ENCODE measurements at regions not wholly inside any gene's neighbourhood (a gene's known extent, or its start where the extent isn't known, plus 50 kb on each side); places are given as distances from the start of the nearest gene placed in this dataset.

DNA sequence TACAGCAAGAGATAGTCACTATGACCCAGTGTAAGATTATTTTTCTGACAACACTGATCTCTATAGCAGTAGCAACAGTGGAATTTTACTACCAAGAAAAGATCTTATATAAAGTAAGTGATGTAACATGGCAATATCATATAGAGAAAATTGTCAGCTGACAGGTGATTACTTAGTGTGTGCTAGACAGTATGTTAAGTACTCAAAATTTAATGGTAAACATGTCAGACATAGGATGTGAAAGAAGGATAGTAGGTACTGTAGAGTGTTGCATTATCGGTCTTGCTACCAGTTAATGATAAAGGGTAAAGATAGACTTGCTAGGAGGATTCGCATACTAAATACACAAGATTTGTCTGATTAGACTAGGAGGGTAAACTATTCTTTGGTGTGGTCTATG lies 247.4 kb downstream of the CYLC2 start:
- H4K20me1 ChIP-seq (ENCODE audit: insufficient read depth, low read length) = no peaks in the 10 kb centered on the region
- no peaks in the 10 kb centered on the region for H3K9me2 ChIP-seq (ENCODE audit: insufficient read depth, low read length)
- no peaks in the 10 kb centered on the region for H3K36me3 ChIP-seq (ENCODE audit: insufficient read depth, low read length)
- CTCF ChIA-PET (ENCODE audit: unreplicated experiment) = no interaction called here
- BruUV-seq (replicated peaks) = no TSS peak
- H3K27ac ChIP-seq (ENCODE audit: low read depth, low read length, poor library complexity, severe bottlenecking) = no peak overlapping the region
- intact Hi-C loops (cut with micrococcal nuclease; ENCODE audit: unreplicated experiment) = no loop called here
- no peaks in the 10 kb centered on the region for H3K79me2 ChIP-seq (ENCODE audit: insufficient read depth, low read depth, low read length)
- H3K4me3 ChIP-seq (ENCODE audit: low read depth, low read length, poor library complexity, severe bottlenecking) = no peak overlapping the region
- H3K4me1 ChIP-seq (ENCODE audit: insufficient read depth, low read length, poor library complexity, severe bottlenecking) = no peaks in the 10 kb centered on the region
- H2AFZ ChIP-seq (ENCODE audit: low read length) = no peak overlapping the region
- POLR2A ChIA-PET = no interaction called here
- DNase-seq (ENCODE audit: low spot score) = no peak
- no peak overlapping the region for H3K4me2 ChIP-seq (ENCODE audit: low read length)
- TF ChIP-seq CTCF (conservative IDR thresholded peaks at IDR 0.05; ENCODE audit: low read length) = no peak
- TF ChIP-seq EZH2phosphoT487 (IDR thresholded peaks at IDR 0.05; ENCODE audit: borderline replicate concordance, low read depth, low read length) = no peak
- no peaks in the 10 kb centered on the region for H3K9me3 ChIP-seq (ENCODE audit: low read length)

- Histone ChIP-seq H3K4me1 (ENCODE audit: insufficient read depth, low read length, poor library complexity, severe bottlenecking) (no peaks in the 10 kb centered on the region), H3K9me2 (ENCODE audit: insufficient read depth, low read length) (no peaks in the 10 kb centered on the region), H2AFZ (ENCODE audit: low read length) (no peak overlapping the region), H4K20me1 (ENCODE audit: insufficient read depth, low read length) (no peaks in the 10 kb centered on the region), H3K79me2 (ENCODE audit: insufficient read depth, low read depth, low read length) (no peaks in the 10 kb centered on the region), H3K4me3 (ENCODE audit: low read depth, low read length, poor library complexity, severe bottlenecking) (no peak overlapping the region), H3K9me3 (ENCODE audit: low read length) (no peaks in the 10 kb centered on the region), H3K36me3 (ENCODE audit: insufficient read depth, low read length) (no peaks in the 10 kb centered on the region), H3K27ac (ENCODE audit: low read depth, low read length, poor library complexity, severe bottlenecking) (no peak overlapping the region), H3K4me2 (ENCODE audit: low read length) (no peak overlapping the region)
- CTCF ChIA-PET (ENCODE audit: unreplicated experiment) = no interaction called here
- intact Hi-C loops (cut with micrococcal nuclease; ENCODE audit: unreplicated experiment) = no loop called here
- no peak for DNase-seq (ENCODE audit: low spot score)
- POLR2A ChIA-PET = no interaction called here
- TF ChIP-seq EZH2phosphoT487 (IDR thresholded peaks at IDR 0.05; ENCODE audit: borderline replicate concordance, low read depth, low read length) (no peak), CTCF (conservative IDR thresholded peaks at IDR 0.05; ENCODE audit: low read length) (no peak)
- no TSS peak for BruUV-seq (replicated peaks)
Measured at GRCh38 chr9:103243553-103243952, 248.4 kb downstream of the CYLC2 start.

GRCh38 chr9:103245369-103245768 lies 250.2 kb downstream of the CYLC2 start:
- POLR2A ChIA-PET = no interaction called here

More at GRCh38 chr9:103245369-103245768, 250.2 kb downstream of the CYLC2 start:
- Histone ChIP-seq H3K36me3 (ENCODE audit: insufficient read depth, low read length) (no peaks in the 10 kb centered on the region), H3K4me2 (ENCODE audit: low read length) (no peak overlapping the region), H3K4me3 (ENCODE audit: low read depth, low read length, poor library complexity, severe bottlenecking) (no peak overlapping the region), H3K27ac (ENCODE audit: low read depth, low read length, poor library complexity, severe bottlenecking) (no peak overlapping the region), H4K20me1 (ENCODE audit: insufficient read depth, low read length) (no peaks in the 10 kb centered on the region), H3K4me1 (ENCODE audit: insufficient read depth, low read length, poor library complexity, severe bottlenecking) (no peaks in the 10 kb centered on the region), H2AFZ (ENCODE audit: low read length) (no peak overlapping the region), H3K9me2 (ENCODE audit: insufficient read depth, low read length) (no peaks in the 10 kb centered on the region), H3K79me2 (ENCODE audit: insufficient read depth, low read depth, low read length) (no peaks in the 10 kb centered on the region), H3K9me3 (ENCODE audit: low read length) (no peaks in the 10 kb centered on the region)
- BruUV-seq (replicated peaks) = no TSS peak
- DNase-seq (ENCODE audit: low spot score) = no peak
- intact Hi-C loops (cut with micrococcal nuclease; ENCODE audit: unreplicated experiment) = no loop called here
- CTCF ChIA-PET (ENCODE audit: unreplicated experiment) = no interaction called here
- no peak for TF ChIP-seq EZH2phosphoT487 (IDR thresholded peaks at IDR 0.05; ENCODE audit: borderline replicate concordance, low read depth, low read length)
- TF ChIP-seq CTCF (conservative IDR thresholded peaks at IDR 0.05; ENCODE audit: low read length) = no peak

All from OCI-LY7 (cell line).